Esophagus muscularis mucosa (tissue), 4 donors: ENCODE measurements at regions not wholly inside any gene's neighbourhood (a gene's known extent, or its start where the extent isn't known, plus 50 kb on each side); places are given as distances from the start of the nearest gene placed in this dataset.

ENCODE experiments used
- EP300 ChIP-seq: sonication (generic); formaldehyde crosslinking; IDR thresholded peaks from one replicate; pipeline ENCODE4 v1.6.1; 2017; ENCODE audit warnings: antibody characterized with exemption
- POLR2A ChIP-seq: fragments of 450-650 bp; IDR thresholded peaks from one replicate; pipeline ENCODE4 v1.6.1; 2017; ENCODE audit warnings: antibody characterized with exemption, moderate library complexity, mild to moderate bottlenecking, low read depth
- TF ChIP-seq, protein P1 (sequence below), 3 experiments: fragments of 200-600 bp in 2 of 3; fragments of 450-650 bp in 1 of 3; sonication (generic) in 2 of 3; IDR thresholded peaks; one replicate each; pipeline ENCODE4 v1.5.1; 2017 to 2019; ENCODE audit warnings: antibody characterized with exemption in 3 of 3, mild to moderate bottlenecking in 2 of 3, moderate library complexity in 1 of 3

DNA sequence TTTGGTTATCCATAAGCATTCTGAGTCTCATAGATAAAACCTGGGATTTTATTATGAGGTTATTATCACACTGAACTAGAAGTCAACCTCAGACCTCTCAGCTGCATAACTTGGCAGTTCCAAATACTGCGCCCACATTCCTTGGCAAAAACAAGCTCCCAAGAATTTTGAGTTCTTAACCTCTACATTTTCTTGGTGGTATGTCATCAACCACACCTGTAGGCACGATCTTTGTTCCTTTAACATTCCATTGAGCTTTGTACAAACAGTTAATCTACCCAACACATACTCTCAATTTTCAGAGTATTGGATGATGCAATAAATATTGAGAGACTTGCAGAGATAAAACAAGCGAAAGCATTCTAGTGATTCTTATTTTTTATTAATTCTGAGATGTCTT is 371.8 kb upstream of the PRICKLE1 start:
- TF ChIP-seq, protein P1, sequence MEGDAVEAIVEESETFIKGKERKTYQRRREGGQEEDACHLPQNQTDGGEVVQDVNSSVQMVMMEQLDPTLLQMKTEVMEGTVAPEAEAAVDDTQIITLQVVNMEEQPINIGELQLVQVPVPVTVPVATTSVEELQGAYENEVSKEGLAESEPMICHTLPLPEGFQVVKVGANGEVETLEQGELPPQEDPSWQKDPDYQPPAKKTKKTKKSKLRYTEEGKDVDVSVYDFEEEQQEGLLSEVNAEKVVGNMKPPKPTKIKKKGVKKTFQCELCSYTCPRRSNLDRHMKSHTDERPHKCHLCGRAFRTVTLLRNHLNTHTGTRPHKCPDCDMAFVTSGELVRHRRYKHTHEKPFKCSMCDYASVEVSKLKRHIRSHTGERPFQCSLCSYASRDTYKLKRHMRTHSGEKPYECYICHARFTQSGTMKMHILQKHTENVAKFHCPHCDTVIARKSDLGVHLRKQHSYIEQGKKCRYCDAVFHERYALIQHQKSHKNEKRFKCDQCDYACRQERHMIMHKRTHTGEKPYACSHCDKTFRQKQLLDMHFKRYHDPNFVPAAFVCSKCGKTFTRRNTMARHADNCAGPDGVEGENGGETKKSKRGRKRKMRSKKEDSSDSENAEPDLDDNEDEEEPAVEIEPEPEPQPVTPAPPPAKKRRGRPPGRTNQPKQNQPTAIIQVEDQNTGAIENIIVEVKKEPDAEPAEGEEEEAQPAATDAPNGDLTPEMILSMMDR (IDR thresholded peaks at IDR 0.05), result no peak
- TF ChIP-seq POLR2A, result no peak
- no peak for TF ChIP-seq EP300
